Fibroblast of lung (primary cell): ENCODE measurements at regions not wholly inside any gene's neighbourhood (a gene's known extent, or its start where the extent isn't known, plus 50 kb on each side); places are given as distances from the start of the nearest gene placed in this dataset.
"Not testable (repeated sequence)": the region's sequence is repeated elsewhere in the genome, so short reads cannot be mapped to it uniquely, and the experiment has no call there.

Experiments
- DNase-seq, 2 donors: peaks; one replicate each; pipeline versions ENCODE4 v3.0.0 to v3.0.0-alpha.2; 2010; ENCODE audit warnings: low read depth in 2 of 2
- H2AFZ ChIP-seq: 2 replicates; pipeline ENCODE4 v1.5.1; 2012; ENCODE audit warnings: low read length, control low read depth, inconsistent platforms
- H3K27ac ChIP-seq: 2 replicates; pipeline ENCODE4 v1.5.1; 2011; ENCODE audit warnings: low read length, control low read depth; ENCODE audit not compliant: insufficient read depth
- H3K27me3 ChIP-seq: 2 replicates; pipeline ENCODE4 v1.5.1; 2011; ENCODE audit warnings: mild to moderate bottlenecking, low read length; ENCODE audit not compliant: control insufficient read depth, insufficient read depth
- H3K36me3 ChIP-seq: 2 replicates; pipeline ENCODE4 v1.5.1; 2011; ENCODE audit warnings: low read length; ENCODE audit not compliant: control insufficient read depth, insufficient read depth
- H3K4me1 ChIP-seq: 2 replicates; pipeline ENCODE4 v1.5.1; 2011; ENCODE audit warnings: low read length; ENCODE audit not compliant: control insufficient read depth, insufficient read depth; ENCODE audit errors: extremely low read depth
- H3K4me2 ChIP-seq: 2 replicates; pipeline ENCODE4 v1.5.1; 2011; ENCODE audit warnings: low read length, control low read depth; ENCODE audit not compliant: insufficient read depth; ENCODE audit errors: extremely low read depth
- H3K4me3 ChIP-seq, 4 experiments: fragments of 200-600 bp in 1 of 4; sonication (generic) in 1 of 4; replicated peaks in 1 of 4; 2 replicates each; pipeline ENCODE4 v1.5.1; 2011 to 2016; ENCODE audit warnings: low read length in 4 of 4, low read depth in 3 of 4, mild to moderate bottlenecking in 3 of 4, control low read depth in 2 of 4, inconsistent platforms in 1 of 4, mixed read lengths in 1 of 4; ENCODE audit not compliant: insufficient read depth in 1 of 4; ENCODE audit errors: control extremely low read depth in 1 of 4
- H3K79me2 ChIP-seq: 2 replicates; pipeline ENCODE4 v1.5.1; 2012; ENCODE audit warnings: mild to moderate bottlenecking, low read length, inconsistent platforms; ENCODE audit not compliant: control insufficient read depth, insufficient read depth
- H3K9ac ChIP-seq: 2 replicates; pipeline ENCODE4 v1.5.1; 2011; ENCODE audit warnings: mild to moderate bottlenecking, low read length, control low read depth; ENCODE audit not compliant: insufficient read depth
- H3K9me3 ChIP-seq: 2 replicates; pipeline ENCODE4 v1.5.1; 2012; ENCODE audit warnings: low read depth, low read length; ENCODE audit not compliant: control insufficient read depth, insufficient read depth
- H4K20me1 ChIP-seq: 2 replicates; pipeline ENCODE4 v1.5.1; 2011; ENCODE audit warnings: low read length; ENCODE audit not compliant: control insufficient read depth, insufficient read depth; ENCODE audit errors: extremely low read depth
- EZH2 ChIP-seq: IDR thresholded peaks from 2 replicates; pipeline ENCODE4 v1.5.1; 2012; ENCODE audit warnings: low read length, control low read depth, mild to moderate bottlenecking; ENCODE audit errors: missing control alignments
- TF ChIP-seq, protein P1 (sequence below), 2 donors: IDR thresholded peaks in 1 of 2; conservative IDR thresholded peaks in 1 of 2; 1 replicate in 1 of 2; 2 replicates in 1 of 2; pipeline ENCODE4 v1.5.1; 2011 to 2012; ENCODE audit warnings: low read length in 2 of 2, control low read depth in 1 of 2, inconsistent platforms in 1 of 2, low read depth in 1 of 2, mild to moderate bottlenecking in 1 of 2

GRCh38 chr2:166762746-166763145 lies 125.5 kb upstream of the XIRP2 start:
- Histone ChIP-seq H3K4me1 (no peaks in the 10 kb centered on the region), H3K4me2 (no peak overlapping the region), H3K36me3 (no peaks in the 10 kb centered on the region), H3K79me2 (no peaks in the 10 kb centered on the region), H4K20me1 (no peaks in the 10 kb centered on the region), H3K9ac (no peak overlapping the region), H3K9me3 (no peaks in the 10 kb centered on the region), H3K27me3 (no peaks in the 10 kb centered on the region), H3K27ac (no peak overlapping the region), H3K4me3 (no peak overlapping the region), H2AFZ (no peak overlapping the region)
- TF ChIP-seq EZH2, result no peak
- TF ChIP-seq, protein P1, sequence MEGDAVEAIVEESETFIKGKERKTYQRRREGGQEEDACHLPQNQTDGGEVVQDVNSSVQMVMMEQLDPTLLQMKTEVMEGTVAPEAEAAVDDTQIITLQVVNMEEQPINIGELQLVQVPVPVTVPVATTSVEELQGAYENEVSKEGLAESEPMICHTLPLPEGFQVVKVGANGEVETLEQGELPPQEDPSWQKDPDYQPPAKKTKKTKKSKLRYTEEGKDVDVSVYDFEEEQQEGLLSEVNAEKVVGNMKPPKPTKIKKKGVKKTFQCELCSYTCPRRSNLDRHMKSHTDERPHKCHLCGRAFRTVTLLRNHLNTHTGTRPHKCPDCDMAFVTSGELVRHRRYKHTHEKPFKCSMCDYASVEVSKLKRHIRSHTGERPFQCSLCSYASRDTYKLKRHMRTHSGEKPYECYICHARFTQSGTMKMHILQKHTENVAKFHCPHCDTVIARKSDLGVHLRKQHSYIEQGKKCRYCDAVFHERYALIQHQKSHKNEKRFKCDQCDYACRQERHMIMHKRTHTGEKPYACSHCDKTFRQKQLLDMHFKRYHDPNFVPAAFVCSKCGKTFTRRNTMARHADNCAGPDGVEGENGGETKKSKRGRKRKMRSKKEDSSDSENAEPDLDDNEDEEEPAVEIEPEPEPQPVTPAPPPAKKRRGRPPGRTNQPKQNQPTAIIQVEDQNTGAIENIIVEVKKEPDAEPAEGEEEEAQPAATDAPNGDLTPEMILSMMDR (conservative IDR thresholded peaks at IDR 0.05 in 1 of 2, IDR thresholded peaks at IDR 0.05 in 1 of 2; ENCODE audit: low read depth in 1 of 2, low read length in 2 of 2), result no peak
- no peak for DNase-seq

DNA sequence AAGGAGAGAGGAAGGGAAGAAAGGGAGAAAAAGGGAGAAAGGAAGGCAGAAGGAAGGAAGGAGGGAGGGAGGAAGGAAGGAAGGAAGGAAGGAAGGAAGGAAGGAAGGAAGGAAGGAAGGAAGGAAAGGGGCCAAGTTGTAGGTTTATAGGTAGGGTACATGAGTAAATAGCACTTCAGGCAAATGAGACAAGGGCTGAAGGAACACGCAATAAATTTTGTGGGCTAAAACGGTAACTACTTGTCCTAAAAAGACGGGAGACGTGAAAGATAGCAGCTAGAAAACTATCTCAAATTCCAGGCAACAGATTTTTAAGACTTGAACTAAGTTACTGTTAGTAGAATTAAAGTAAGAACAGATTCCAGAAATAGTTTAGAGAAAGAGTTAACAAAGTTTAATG lies 129.3 kb upstream of the XIRP2 start:
- Histone ChIP-seq H3K9me3 (no peaks in the 10 kb centered on the region), H3K27me3 (no peaks in the 10 kb centered on the region), H3K27ac (no peak overlapping the region), H3K4me3 (no peak overlapping the region), H3K79me2 (no peaks in the 10 kb centered on the region), H3K36me3 (no peaks in the 10 kb centered on the region), H4K20me1 (no peaks in the 10 kb centered on the region), H3K4me2 (no peak overlapping the region), H3K9ac (no peak overlapping the region), H3K4me1 (no peaks in the 10 kb centered on the region), H2AFZ (no peak overlapping the region)
- TF ChIP-seq, protein P1 (conservative IDR thresholded peaks at IDR 0.05 in 1 of 2, IDR thresholded peaks at IDR 0.05 in 1 of 2; ENCODE audit: low read depth in 1 of 2, low read length in 2 of 2), result no peak
- TF ChIP-seq EZH2, result no peak
- DNase-seq, result no peak

DNA sequence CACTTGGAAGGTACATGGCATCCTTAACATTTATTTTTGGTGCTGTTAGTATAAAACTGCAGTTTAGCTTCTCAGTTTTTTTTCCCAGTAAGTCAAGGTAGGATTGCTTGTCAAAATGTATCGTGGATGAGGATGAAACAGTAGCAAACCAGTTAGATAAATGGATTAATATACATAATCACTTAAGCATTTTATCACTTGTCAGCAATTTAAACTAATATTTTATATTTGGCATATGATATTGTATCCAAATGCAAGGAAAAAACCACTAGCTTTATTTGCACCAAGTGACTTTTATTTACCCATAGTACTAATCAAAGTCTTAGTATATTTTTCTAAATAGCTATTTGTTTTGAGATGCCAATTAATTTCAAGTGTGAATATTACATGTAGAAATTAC lies 137.7 kb upstream of the XIRP2 start:
- H3K4me2 ChIP-seq, result no peak overlapping the region
- no peak overlapping the region for H3K27ac ChIP-seq
- no peak for DNase-seq
- H4K20me1 ChIP-seq, result no peaks in the 10 kb centered on the region
- TF ChIP-seq, protein P1 (conservative IDR thresholded peaks at IDR 0.05 in 1 of 2, IDR thresholded peaks at IDR 0.05 in 1 of 2; ENCODE audit: low read depth in 1 of 2, low read length in 2 of 2), result no peak
- no peak for TF ChIP-seq EZH2
- H3K4me3 ChIP-seq, result no peak overlapping the region
- no peaks in the 10 kb centered on the region for H3K9me3 ChIP-seq
- H3K4me1 ChIP-seq, result no peaks in the 10 kb centered on the region
- H3K9ac ChIP-seq, result no peak overlapping the region
- no peak overlapping the region for H2AFZ ChIP-seq
- no peaks in the 10 kb centered on the region for H3K79me2 ChIP-seq
- H3K36me3 ChIP-seq, result no peaks in the 10 kb centered on the region
- no peaks in the 10 kb centered on the region for H3K27me3 ChIP-seq

DNA sequence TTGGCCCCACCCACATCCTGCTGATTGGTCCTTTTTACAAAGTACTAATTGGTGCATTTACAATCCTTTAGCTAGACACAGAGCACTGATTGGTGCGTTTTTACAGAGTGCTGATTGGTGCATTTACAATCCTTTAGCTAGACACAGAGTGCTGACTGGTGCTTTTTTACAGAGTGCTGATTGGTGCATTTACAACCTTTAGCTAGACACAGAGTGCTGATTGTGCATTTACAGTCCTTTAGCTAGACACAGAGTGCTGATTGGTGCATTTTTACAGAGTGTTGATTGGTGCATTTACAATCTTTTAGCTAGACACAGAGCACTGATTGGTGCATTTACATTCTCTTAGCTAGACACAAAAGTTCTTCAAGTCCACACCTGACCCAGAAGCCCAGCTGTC lies 144.2 kb upstream of the XIRP2 start:
- not testable (repeated sequence) for H3K4me3 ChIP-seq, H3K36me3 ChIP-seq, H3K4me2 ChIP-seq, H4K20me1 ChIP-seq, H3K9me3 ChIP-seq, H3K4me1 ChIP-seq, DNase-seq, H2AFZ ChIP-seq, H3K27me3 ChIP-seq, H3K27ac ChIP-seq, H3K79me2 ChIP-seq, H3K9ac ChIP-seq

DNA sequence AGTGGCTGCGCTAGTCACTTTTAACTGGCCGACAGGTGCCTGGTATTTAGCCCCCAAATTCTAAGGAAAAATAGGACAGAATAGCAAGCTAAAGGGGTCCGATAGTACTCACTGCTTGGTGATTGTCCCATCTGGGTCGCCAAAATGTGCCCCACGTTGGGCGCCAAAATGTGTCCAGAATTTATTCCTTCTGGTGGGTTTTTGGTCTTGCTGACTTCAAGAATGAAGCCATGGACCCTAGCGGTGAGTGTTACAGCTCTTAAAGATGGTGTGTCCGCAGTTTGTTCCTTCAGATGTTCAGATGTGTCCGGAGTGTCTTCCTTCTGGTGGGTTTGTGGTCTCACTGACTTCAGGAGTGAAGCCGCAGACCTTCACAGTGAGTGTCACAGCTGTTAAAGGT lies 144.8 kb upstream of the XIRP2 start:
- not testable (repeated sequence) for H3K4me3 ChIP-seq, H3K4me1 ChIP-seq, H3K27ac ChIP-seq, H4K20me1 ChIP-seq, H3K27me3 ChIP-seq, H3K79me2 ChIP-seq, H3K4me2 ChIP-seq, H3K9me3 ChIP-seq, H3K36me3 ChIP-seq, H3K9ac ChIP-seq, H2AFZ ChIP-seq
- DNase-seq, result peak; percentile 3 to 13
